Breast epithelium (tissue), 3 donors: ENCODE measurements at regions not wholly inside any gene's neighbourhood (a gene's known extent, or its start where the extent isn't known, plus 50 kb on each side); places are given as distances from the start of the nearest gene placed in this dataset.

Experiments used
- CTCF ChIP-seq, 3 donors: fragments of 450-650 bp; IDR thresholded peaks; one replicate each; pipeline ENCODE4 v1.5.1; 2016 to 2017; ENCODE audit warnings: antibody characterized with exemption in 3 of 3, mild to moderate bottlenecking in 3 of 3, moderate library complexity in 3 of 3
- POLR2A ChIP-seq: fragments of 450-650 bp; IDR thresholded peaks from one replicate; pipeline ENCODE4 v1.6.1; 2016; ENCODE audit warnings: antibody characterized with exemption, mild to moderate bottlenecking, moderate library complexity
- POLR2AphosphoS5 ChIP-seq, 3 donors: sonication (generic); formaldehyde crosslinking; IDR thresholded peaks; one replicate each; pipeline ENCODE4 v1.6.1; 2017; ENCODE audit warnings: antibody characterized with exemption in 3 of 3

DNA sequence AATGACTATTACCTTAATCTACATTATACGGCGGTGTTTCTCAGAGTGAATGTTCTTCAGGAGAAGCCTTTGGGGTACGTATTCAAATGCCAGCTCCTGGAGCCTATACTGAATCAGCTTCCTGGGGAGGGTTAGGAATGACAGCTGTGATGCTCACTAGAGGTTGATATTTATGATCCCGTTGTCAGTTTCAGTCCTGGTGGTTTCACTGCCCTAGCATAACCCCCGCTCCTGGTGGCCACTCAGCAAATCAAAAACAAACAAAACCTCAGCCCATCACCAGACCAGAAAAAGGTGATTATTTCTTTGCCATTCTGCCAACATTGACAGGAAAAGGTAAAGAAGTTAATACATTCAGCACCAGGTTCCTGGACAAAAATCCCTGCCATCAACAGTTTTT lies 136.5 kb upstream of the CRY1 start:
- TF ChIP-seq CTCF (IDR thresholded peaks at IDR 0.05) (no peak), POLR2AphosphoS5 (IDR thresholded peaks at IDR 0.05) (no peak), POLR2A (no peak)
